Stimulated activated CD8-positive, alpha-beta memory T cell treated with anti-CD3 and anti-CD28 coated beads, Interleukin-7, amount 100 ng/mL, for 48 hours (primary cell): ENCODE measurements at regions not wholly inside any gene's neighbourhood (a gene's known extent, or its start where the extent isn't known, plus 50 kb on each side); places are given as distances from the start of the nearest gene placed in this dataset.

Experiments used
- DNase-seq, 2 donors: peaks; one replicate each; pipeline ENCODE4 v3.0.0-alpha.2; 2020; ENCODE audit warnings: low read depth in 1 of 2; ENCODE audit errors: extremely low read depth in 1 of 2

GRCh38 chr2:122100346-122100745 is 344.9 kb downstream of the TSN start:
- DNase-seq = no peak

- DNase-seq = no peak
These were observed 345.3 kb downstream of the TSN start for GRCh38 chr2:122100756-122101155.

- DNase-seq = no peak
These were observed 345.9 kb downstream of the TSN start for GRCh38 chr2:122101319-122101718.

GRCh38 chr2:122105171-122105876 is 349.9 kb downstream of the TSN start:
- DNase-seq = no peak

GRCh38 chr2:122105877-122106206 is 350.4 kb downstream of the TSN start:
- DNase-seq = no peak

GRCh38 chr2:122108186-122108585 is 352.7 kb downstream of the TSN start:
- DNase-seq = no peak

GRCh38 chr2:122112216-122113005 is 357.0 kb downstream of the TSN start:
- no peak for DNase-seq

- no peak for DNase-seq
These were observed 359.0 kb downstream of the TSN start for GRCh38 chr2:122114421-122114820.

- DNase-seq = no peak
These were observed 361.9 kb downstream of the TSN start for GRCh38 chr2:122117371-122117770.

- DNase-seq = no peak
These were observed 373.9 kb downstream of the TSN start for GRCh38 chr2:122129399-122129798.

GRCh38 chr2:122132147-122132691 is 376.8 kb downstream of the TSN start:
- no peak for DNase-seq

- DNase-seq = no peak
These were observed 379.8 kb downstream of the TSN start for GRCh38 chr2:122135021-122135937.

GRCh38 chr2:122136056-122136455 is 380.6 kb downstream of the TSN start:
- DNase-seq = no peak

- no peak for DNase-seq
These were observed 383.1 kb downstream of the TSN start for GRCh38 chr2:122138561-122138960.

- DNase-seq = no peak
These were observed 384.4 kb downstream of the TSN start for GRCh38 chr2:122139739-122140420.

GRCh38 chr2:122144884-122145283 is 389.4 kb downstream of the TSN start:
- no peak for DNase-seq

GRCh38 chr2:122145856-122146255 is 390.4 kb downstream of the TSN start:
- no peak for DNase-seq

- no peak for DNase-seq
These were observed 392.8 kb downstream of the TSN start for GRCh38 chr2:122148128-122148767.

- no peak for DNase-seq
These were observed 395.3 kb downstream of the TSN start for GRCh38 chr2:122150524-122151280.
